ENCODE measurements at regions not wholly inside any gene's neighbourhood (a gene's known extent, or its start where the extent isn't known, plus 50 kb on each side); places are given as distances from the start of the nearest gene placed in this dataset.
A peak's percentile ranks its signal among the peaks of the same experiment; 100 is the strongest.
"Not testable (repeated sequence)": the region's sequence is repeated elsewhere in the genome, so short reads cannot be mapped to it uniquely, and the experiment has no call there.

GRCh38 chr1:206365271-206365670 is 105.0 kb upstream of the IKBKE start:
- not testable (repeated sequence) for H3K27ac Mint-ChIP-seq; H3K36me3 Mint-ChIP-seq; DNase-seq; H3K27me3 Mint-ChIP-seq (ENCODE audit: low read depth in 3 of 3); H3K9me3 Mint-ChIP-seq; H3K4me1 Mint-ChIP-seq; H3K4me3 Mint-ChIP-seq

GRCh38 chr1:206366131-206366530 is 104.1 kb upstream of the IKBKE start:
- not testable (repeated sequence) for H3K27me3 Mint-ChIP-seq (ENCODE audit: low read depth in 3 of 3); H3K4me1 Mint-ChIP-seq; H3K27ac Mint-ChIP-seq; H3K4me3 Mint-ChIP-seq; H3K36me3 Mint-ChIP-seq; H3K9me3 Mint-ChIP-seq; DNase-seq

- H3K9me3 Mint-ChIP-seq; H3K27ac Mint-ChIP-seq; H3K4me1 Mint-ChIP-seq; H3K4me3 Mint-ChIP-seq; H3K36me3 Mint-ChIP-seq; DNase-seq; H3K27me3 Mint-ChIP-seq (ENCODE audit: low read depth in 3 of 3): not testable (repeated sequence)
These were observed 103.5 kb upstream of the IKBKE start for GRCh38 chr1:206366772-206367171.

GRCh38 chr1:206367955-206368622 is 102.2 kb upstream of the IKBKE start:
- not testable (repeated sequence) for H3K4me1 Mint-ChIP-seq; H3K27ac Mint-ChIP-seq; DNase-seq; H3K9me3 Mint-ChIP-seq; H3K4me3 Mint-ChIP-seq; H3K27me3 Mint-ChIP-seq (ENCODE audit: low read depth in 3 of 3); H3K36me3 Mint-ChIP-seq

- not testable (repeated sequence) for H3K27ac Mint-ChIP-seq; H3K9me3 Mint-ChIP-seq; H3K4me3 Mint-ChIP-seq; H3K27me3 Mint-ChIP-seq (ENCODE audit: low read depth in 3 of 3); H3K4me1 Mint-ChIP-seq; DNase-seq; H3K36me3 Mint-ChIP-seq
These were observed 95.6 kb upstream of the IKBKE start for GRCh38 chr1:206374725-206375124.

GRCh38 chr1:206375552-206375951 is 94.7 kb upstream of the IKBKE start:
- not testable (repeated sequence) for H3K4me1 Mint-ChIP-seq; DNase-seq; H3K9me3 Mint-ChIP-seq; H3K27me3 Mint-ChIP-seq (ENCODE audit: low read depth in 3 of 3); H3K27ac Mint-ChIP-seq; H3K4me3 Mint-ChIP-seq; H3K36me3 Mint-ChIP-seq

- H3K27me3 Mint-ChIP-seq (ENCODE audit: low read depth in 3 of 3); H3K4me1 Mint-ChIP-seq; DNase-seq; H3K36me3 Mint-ChIP-seq; H3K9me3 Mint-ChIP-seq; H3K4me3 Mint-ChIP-seq; H3K27ac Mint-ChIP-seq: not testable (repeated sequence)
These were observed 91.8 kb upstream of the IKBKE start for GRCh38 chr1:206378506-206378905.

GRCh38 chr1:206379245-206379644 is 91.0 kb upstream of the IKBKE start:
- H3K9me3 Mint-ChIP-seq; H3K27ac Mint-ChIP-seq; H3K36me3 Mint-ChIP-seq; H3K4me3 Mint-ChIP-seq; DNase-seq; H3K27me3 Mint-ChIP-seq (ENCODE audit: low read depth in 3 of 3): not testable (repeated sequence)
- peaks cover 9 to 12% of the 10 kb centered on the region in 2 donors for H3K4me1 Mint-ChIP-seq

GRCh38 chr1:206380163-206380790 is 90.0 kb upstream of the IKBKE start:
- H3K36me3 Mint-ChIP-seq; H3K27me3 Mint-ChIP-seq (ENCODE audit: low read depth in 3 of 3); DNase-seq; H3K9me3 Mint-ChIP-seq: not testable (repeated sequence)
- Mint-ChIP-seq H3K4me1 (peaks cover 13 to 15% of the 10 kb centered on the region in 2 donors), H3K4me3 (peak overlapping the region in 1 of 5 donors; percentile 29), H3K27ac (peak overlapping the region in 2 of 6 donors; percentile 40 to 61)

- not testable (repeated sequence) for H3K27me3 Mint-ChIP-seq (ENCODE audit: low read depth in 3 of 3); H3K36me3 Mint-ChIP-seq; H3K9me3 Mint-ChIP-seq
- H3K4me1 Mint-ChIP-seq, result peaks cover 13 to 15% of the 10 kb centered on the region in 2 donors
- peak overlapping the region; percentile 56 to 81 (median 64) for H3K4me3 Mint-ChIP-seq
- peak overlapping the region; percentile 85 to 96 (median 94) for H3K27ac Mint-ChIP-seq
- peak; percentile 15 to 22 (median 20) for DNase-seq
These were observed 89.3 kb upstream of the IKBKE start for GRCh38 chr1:206380791-206381610.

- not testable (repeated sequence) for H3K27me3 Mint-ChIP-seq (ENCODE audit: low read depth in 3 of 3); H3K36me3 Mint-ChIP-seq; H3K9me3 Mint-ChIP-seq
- peak overlapping the region; percentile 39 to 90 (median 80) for H3K27ac Mint-ChIP-seq
- peaks cover 13 to 15% of the 10 kb centered on the region in 2 donors for H3K4me1 Mint-ChIP-seq
- H3K4me3 Mint-ChIP-seq, result peak overlapping the region in 4 of 5 donors; percentile 49 to 77 (median 62)
- peak; percentile 62 to 68 (median 67) for DNase-seq
These were observed 86.1 kb upstream of the IKBKE start for GRCh38 chr1:206384029-206384807.

GRCh38 chr1:206384891-206385290 is 85.4 kb upstream of the IKBKE start:
- not testable (repeated sequence) for H3K27me3 Mint-ChIP-seq (ENCODE audit: low read depth in 3 of 3); H3K4me3 Mint-ChIP-seq; DNase-seq; H3K36me3 Mint-ChIP-seq; H3K9me3 Mint-ChIP-seq
- peaks cover 13 to 15% of the 10 kb centered on the region in 2 donors for H3K4me1 Mint-ChIP-seq
- H3K27ac Mint-ChIP-seq, result peak overlapping the region in 2 of 6 donors; percentile 62 to 76

- not testable (repeated sequence) for H3K4me3 Mint-ChIP-seq; H3K9me3 Mint-ChIP-seq; H3K4me1 Mint-ChIP-seq; H3K27me3 Mint-ChIP-seq (ENCODE audit: low read depth in 3 of 3); H3K27ac Mint-ChIP-seq; H3K36me3 Mint-ChIP-seq; DNase-seq
These were observed 82.6 kb upstream of the IKBKE start for GRCh38 chr1:206387631-206388030.

GRCh38 chr1:206391903-206392302 is 78.4 kb upstream of the IKBKE start:
- not testable (repeated sequence) for H3K36me3 Mint-ChIP-seq; DNase-seq; H3K27ac Mint-ChIP-seq; H3K4me1 Mint-ChIP-seq; H3K9me3 Mint-ChIP-seq; H3K4me3 Mint-ChIP-seq; H3K27me3 Mint-ChIP-seq (ENCODE audit: low read depth in 3 of 3)

All from immature natural killer cell (primary cell).